GM12891 (cell line): ENCODE measurements at regions not wholly inside any gene's neighbourhood (a gene's known extent, or its start where the extent isn't known, plus 50 kb on each side); places are given as distances from the start of the nearest gene placed in this dataset.

ENCODE experiments used
- DNase-seq: peaks from one replicate; pipeline ENCODE4 v3.0.0; 2011; ENCODE audit warnings: low spot score; ENCODE audit not compliant: insufficient read length
- FAIRE-seq: peaks from 2 replicates; lab custom pipeline; 2011; peaks lifted over from hg19 to GRCh38; lab: Jason Lieb, UNC
- PAX5 ChIP-seq: IDR thresholded peaks from 2 replicates; pipeline ENCODE4 v1.6.1; 2011; ENCODE audit warnings: low read length, moderate library complexity, mild to moderate bottlenecking; ENCODE audit not compliant: insufficient read depth, severe bottlenecking
- POLR2A ChIP-seq: IDR thresholded peaks from 2 replicates; pipeline ENCODE4 v1.6.1; 2011; ENCODE audit warnings: low read depth, low read length, control low read depth
- POLR2AphosphoS5 ChIP-seq: IDR thresholded peaks from 2 replicates; pipeline ENCODE4 v1.6.1; 2011; ENCODE audit warnings: low read depth, low read length, control low read depth
- POU2F2 ChIP-seq: IDR thresholded peaks from 2 replicates; pipeline ENCODE4 v1.6.1; 2011; ENCODE audit warnings: low read depth, mild to moderate bottlenecking, control low read depth, low read length, moderate library complexity
- SPI1 ChIP-seq: IDR thresholded peaks from 2 replicates; pipeline ENCODE4 v1.6.1; 2011; ENCODE audit warnings: low read depth, low read length, control low read depth
- TAF1 ChIP-seq: IDR thresholded peaks from 2 replicates; pipeline ENCODE4 v1.6.1; 2011; ENCODE audit warnings: low read depth, low read length, control low read depth

- FAIRE-seq (no peak), DNase-seq (no peak)
- no peak for TF ChIP-seq POLR2AphosphoS5
- no peak for TF ChIP-seq POLR2A
- TF ChIP-seq TAF1, result no peak
- TF ChIP-seq PAX5, result no peak
- no peak for TF ChIP-seq POU2F2
Measured at GRCh38 chr6:14321992-14322772, 204.6 kb downstream of the CD83 start.

- DNase-seq (no peak), FAIRE-seq (no peak)
- TF ChIP-seq PAX5 (no peak), POLR2A (no peak), POU2F2 (no peak), POLR2AphosphoS5 (no peak), SPI1 (no peak), TAF1 (no peak)
Measured at GRCh38 chr6:14322841-14323240, 205.3 kb downstream of the CD83 start.

- TF ChIP-seq SPI1 (peak; percentile 51), POLR2AphosphoS5 (no peak)
- DNase-seq, result no peak
Measured at GRCh38 chr6:14326774-14327173, 209.2 kb downstream of the CD83 start.

GRCh38 chr6:14328163-14328562 is 210.6 kb downstream of the CD83 start:
- DNase-seq (no peak), FAIRE-seq (no peak)
- TF ChIP-seq SPI1 (no peak), PAX5 (no peak), POLR2AphosphoS5 (no peak), TAF1 (no peak), POU2F2 (no peak)

More at GRCh38 chr6:14326774-14327173, 209.2 kb downstream of the CD83 start:
- no peak for FAIRE-seq

- no peak for FAIRE-seq
- DNase-seq, result no peak
- no peak for TF ChIP-seq PAX5
- TF ChIP-seq POLR2A, result no peak
Measured at GRCh38 chr6:14333556-14334305, 216.2 kb downstream of the CD83 start.

GRCh38 chr6:14335071-14335470 is 217.5 kb downstream of the CD83 start:
- DNase-seq (no peak), FAIRE-seq (no peak)
- TF ChIP-seq POLR2A (no peak), TAF1 (no peak), POU2F2 (no peak), POLR2AphosphoS5 (no peak), PAX5 (no peak), SPI1 (no peak)

GRCh38 chr6:14337152-14337551 is 219.6 kb downstream of the CD83 start:
- no peak for FAIRE-seq
- no peak for DNase-seq
- TF ChIP-seq POLR2A (no peak), SPI1 (no peak), TAF1 (no peak), POU2F2 (no peak), PAX5 (no peak), POLR2AphosphoS5 (no peak)

- no peak for TF ChIP-seq POU2F2
- TF ChIP-seq PAX5, result no peak
- TF ChIP-seq POLR2A, result no peak
- TF ChIP-seq TAF1, result no peak
- TF ChIP-seq SPI1, result no peak
- no peak for TF ChIP-seq POLR2AphosphoS5
- DNase-seq (no peak), FAIRE-seq (no peak)
Measured at GRCh38 chr6:14339172-14339571, 221.6 kb downstream of the CD83 start.

- TF ChIP-seq POLR2A (no peak), TAF1 (no peak), SPI1 (no peak), PAX5 (no peak), POLR2AphosphoS5 (no peak), POU2F2 (no peak)
- FAIRE-seq (no peak), DNase-seq (no peak)
Measured at GRCh38 chr6:14339711-14340584, 222.4 kb downstream of the CD83 start.

GRCh38 chr6:14344486-14344885 is 226.9 kb downstream of the CD83 start:
- TF ChIP-seq SPI1, result no peak
- TF ChIP-seq PAX5, result no peak
- TF ChIP-seq TAF1, result no peak
- no peak for TF ChIP-seq POLR2AphosphoS5
- TF ChIP-seq POLR2A, result no peak
- no peak for TF ChIP-seq POU2F2
- no peak for FAIRE-seq
- DNase-seq, result no peak
